ENCODE measurements at regions not wholly inside any gene's neighbourhood (a gene's known extent, or its start where the extent isn't known, plus 50 kb on each side); places are given as distances from the start of the nearest gene placed in this dataset.

GRCh38 chr15:45801543-45801942, 166.7 kb downstream of the SQOR start:
- no peak overlapping the region for H3K4me2 ChIP-seq (ENCODE audit: insufficient read depth in 1 of 2, low read depth in 2 of 2, low read length in 2 of 2)
- H4K20me1 ChIP-seq (replicated peaks in 1 of 2; ENCODE audit: control insufficient read depth in 1 of 2, insufficient read depth in 2 of 2, low read length in 2 of 2) = no peaks in the 10 kb centered on the region
- H2BK15ac ChIP-seq (ENCODE audit: low read length) = no peak overlapping the region
- no peak overlapping the region for H2BK120ac ChIP-seq (replicated peaks; ENCODE audit: low read depth, low read length)
- no peak overlapping the region for H2BK12ac ChIP-seq (ENCODE audit: low read depth, low read length)
- no peaks in the 10 kb centered on the region for H3K9me3 ChIP-seq (ENCODE audit: insufficient read depth in 2 of 2, low read depth in 1 of 2, low read length in 1 of 2)
- no peak overlapping the region for H4K8ac ChIP-seq (ENCODE audit: extremely low read depth, insufficient read depth, low read length)
- DNase-seq (ENCODE audit: low read depth in 1 of 2, low spot score in 2 of 2) = no peak
- H4K5ac ChIP-seq (ENCODE audit: insufficient read length, low read depth, low read length) = no peak overlapping the region
- WGBS, 2 experiments (ENCODE audit: extremely low coverage in 1 of 2, insufficient coverage in 1 of 2, insufficient read length in 1 of 2, insufficient replicate concordance in 2 of 2, low coverage in 1 of 2, low lambda C conversion rate in 2 of 2, missing lambda C conversion rate in 1 of 2) = 86% methylated on average over 4 of the region's 4 CpGs; no CpG with 5 or more reads in 1 of the 2 experiments
- H3K18ac ChIP-seq (ENCODE audit: extremely low read depth, low read length) = no peak overlapping the region
- no peak overlapping the region for H3K14ac ChIP-seq (ENCODE audit: insufficient read length)
- no peak overlapping the region for H3K56ac ChIP-seq (replicated peaks; ENCODE audit: insufficient read length, low read depth, low read length)
- no peaks in the 10 kb centered on the region for H3K4me1 ChIP-seq (replicated peaks in 1 of 4; ENCODE audit: control insufficient read depth in 3 of 4, insufficient read depth in 4 of 4, low read length in 3 of 4)
- no peak overlapping the region for H3K4ac ChIP-seq (replicated peaks; ENCODE audit: insufficient read length, low read depth, low read length)
- H3K23me2 ChIP-seq (ENCODE audit: low read depth, low read length) = no peaks in the 10 kb centered on the region
- H3K27me3 ChIP-seq (replicated peaks in 1 of 4; ENCODE audit: control insufficient read depth in 3 of 4, extremely low read depth in 1 of 4, insufficient read depth in 3 of 4, low read length in 3 of 4) = no peaks in the 10 kb centered on the region
- FAIRE-seq = no peak
- H3K23ac ChIP-seq (ENCODE audit: insufficient read length) = no peak overlapping the region
- no peak overlapping the region for H2AK5ac ChIP-seq (ENCODE audit: low read depth, low read length)
- H4K91ac ChIP-seq (replicated peaks; ENCODE audit: insufficient read length, low read length) = no peak overlapping the region
- no peak overlapping the region for H3K27ac ChIP-seq (ENCODE audit: low read depth, low read length)
- CTCF ChIA-PET (ENCODE audit: partially characterized antibody) = interaction anchor here (5.9 kb wide), 1 partner anchor 11 kb away, joined by 47 read pairs; no protein-coding TSS in a partner anchor
- no peak overlapping the region for H2BK20ac ChIP-seq (ENCODE audit: low read length)
- no peaks in the 10 kb centered on the region for H3K79me1 ChIP-seq (ENCODE audit: low read depth, low read length)
- no peaks in the 10 kb centered on the region for H3K79me2 ChIP-seq (ENCODE audit: control insufficient read depth in 1 of 2, insufficient read depth in 2 of 2, low read length in 2 of 2)
- H3K4me3 ChIP-seq (ENCODE audit: extremely low read depth in 1 of 4, insufficient read depth in 2 of 4, low read depth in 3 of 4, low read length in 4 of 4) = no peak overlapping the region
- no peak overlapping the region for H3K9ac ChIP-seq (replicated peaks in 1 of 4; ENCODE audit: extremely low read depth in 1 of 4, low read depth in 3 of 4, low read length in 3 of 4)
- POLR2A ChIA-PET (ENCODE audit: partially characterized antibody) = interaction anchor here (0.6 kb wide), 1 partner anchor 158 kb away, joined by 3 read pairs; no protein-coding TSS in a partner anchor
- H2BK5ac ChIP-seq (ENCODE audit: low read depth, low read length) = no peak overlapping the region
- H3K36me3 ChIP-seq (ENCODE audit: control insufficient read depth in 2 of 4, insufficient read depth in 4 of 4, low read length in 3 of 4) = no peaks in the 10 kb centered on the region
- H2AFZ ChIP-seq (ENCODE audit: low read length) = no peak overlapping the region
- TF ChIP-seq GABPA (IDR thresholded peaks at IDR 0.05; ENCODE audit: borderline replicate concordance, insufficient read depth, low read length) (no peak), ZNF274 (IDR thresholded peaks at IDR 0.05; ENCODE audit: borderline replicate concordance, extremely low read depth, low read length) (no peak), YY1 (IDR thresholded peaks at IDR 0.05; ENCODE audit: low read depth, low read length) (no peak), RNF2 (IDR thresholded peaks at IDR 0.05; ENCODE audit: borderline replicate concordance, low read depth, low read length, missing control alignments, poor library complexity, severe bottlenecking) (no peak), RXRA (IDR thresholded peaks at IDR 0.05; ENCODE audit: insufficient read depth, low read depth, low read length) (no peak), JUND (IDR thresholded peaks at IDR 0.05; ENCODE audit: low read length) (no peak), SRF (IDR thresholded peaks at IDR 0.05; ENCODE audit: low read depth, low read length) (no peak), POLR2A (IDR thresholded peaks at IDR 0.05; ENCODE audit: control extremely low read depth in 1 of 2, low read depth in 2 of 2, low read length in 2 of 2) (no peak), FOSL1 (IDR thresholded peaks at IDR 0.05; ENCODE audit: insufficient read depth, low read depth, low read length) (no peak), KDM5A (IDR thresholded peaks at IDR 0.05; ENCODE audit: low read length) (no peak), KDM1A (IDR thresholded peaks at IDR 0.05; ENCODE audit: borderline replicate concordance, low read length) (no peak)
- TF ChIP-seq, protein P1, sequence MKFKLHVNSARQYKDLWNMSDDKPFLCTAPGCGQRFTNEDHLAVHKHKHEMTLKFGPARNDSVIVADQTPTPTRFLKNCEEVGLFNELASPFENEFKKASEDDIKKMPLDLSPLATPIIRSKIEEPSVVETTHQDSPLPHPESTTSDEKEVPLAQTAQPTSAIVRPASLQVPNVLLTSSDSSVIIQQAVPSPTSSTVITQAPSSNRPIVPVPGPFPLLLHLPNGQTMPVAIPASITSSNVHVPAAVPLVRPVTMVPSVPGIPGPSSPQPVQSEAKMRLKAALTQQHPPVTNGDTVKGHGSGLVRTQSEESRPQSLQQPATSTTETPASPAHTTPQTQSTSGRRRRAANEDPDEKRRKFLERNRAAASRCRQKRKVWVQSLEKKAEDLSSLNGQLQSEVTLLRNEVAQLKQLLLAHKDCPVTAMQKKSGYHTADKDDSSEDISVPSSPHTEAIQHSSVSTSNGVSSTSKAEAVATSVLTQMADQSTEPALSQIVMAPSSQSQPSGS (IDR thresholded peaks at IDR 0.05; ENCODE audit: low read length) = no peak

All from H1 (cell line).